Ishikawa (cell line): ENCODE measurements at regions not wholly inside any gene's neighbourhood (a gene's known extent, or its start where the extent isn't known, plus 50 kb on each side); places are given as distances from the start of the nearest gene placed in this dataset.

Experiments used
- CEBPB ChIP-seq: IDR thresholded peaks from 2 replicates; pipeline ENCODE4 v1.6.1; 2012
- CREB1 ChIP-seq: IDR thresholded peaks from 2 replicates; pipeline ENCODE4 v1.6.1; 2012; ENCODE audit warnings: low read depth
- EGR1 ChIP-seq: IDR thresholded peaks from 2 replicates; pipeline ENCODE4 v1.6.1; 2012
- EP300 ChIP-seq: IDR thresholded peaks from 2 replicates; pipeline ENCODE4 v1.6.1; 2012; ENCODE audit warnings: borderline replicate concordance
- FOXM1 ChIP-seq: IDR thresholded peaks from 2 replicates; pipeline ENCODE4 v1.6.1; 2012; ENCODE audit warnings: low read depth, borderline replicate concordance
- MAX ChIP-seq: IDR thresholded peaks from 2 replicates; pipeline ENCODE4 v1.6.1; 2012
- NFIC ChIP-seq: IDR thresholded peaks from 2 replicates; pipeline ENCODE4 v1.6.1; 2012
- RAD21 ChIP-seq: IDR thresholded peaks from 2 replicates; pipeline ENCODE4 v1.6.1; 2012; ENCODE audit warnings: low read depth
- REST ChIP-seq: IDR thresholded peaks from 2 replicates; pipeline ENCODE4 v1.6.1; 2012; ENCODE audit warnings: low read depth, mild to moderate bottlenecking
- TAF1 ChIP-seq: IDR thresholded peaks from 2 replicates; pipeline ENCODE4 v1.6.1; 2012; ENCODE audit warnings: low read depth, mild to moderate bottlenecking
- TCF12 ChIP-seq: IDR thresholded peaks from 2 replicates; pipeline ENCODE4 v1.6.1; 2012; ENCODE audit warnings: low read depth
- TEAD4 ChIP-seq: IDR thresholded peaks from 2 replicates; pipeline ENCODE4 v1.6.1; 2012
- USF1 ChIP-seq: IDR thresholded peaks from 2 replicates; pipeline ENCODE4 v1.6.1; 2012
- YY1 ChIP-seq: IDR thresholded peaks from 2 replicates; pipeline ENCODE4 v1.6.1; 2012; ENCODE audit warnings: low read depth
- ZBTB7A ChIP-seq: IDR thresholded peaks from 2 replicates; pipeline ENCODE4 v1.6.1; 2012; ENCODE audit warnings: low read depth

- no peak for TF ChIP-seq EP300
- no peak for TF ChIP-seq RAD21
- TF ChIP-seq USF1, result no peak
- TF ChIP-seq CREB1, result no peak
- TF ChIP-seq REST, result no peak
- no peak for TF ChIP-seq EGR1
- no peak for TF ChIP-seq TEAD4
- TF ChIP-seq TAF1, result no peak
- TF ChIP-seq NFIC, result no peak
- no peak for TF ChIP-seq CEBPB
These were observed 542.3 kb downstream of the EDEM1 start for GRCh38 chr3:5729852-5730251.

GRCh38 chr3:5731100-5731499, 543.6 kb downstream of the EDEM1 start:
- no peak for TF ChIP-seq TEAD4
- no peak for TF ChIP-seq NFIC
- TF ChIP-seq EGR1, result no peak
- no peak for TF ChIP-seq ZBTB7A
- no peak for TF ChIP-seq YY1
- no peak for TF ChIP-seq MAX
- no peak for TF ChIP-seq REST
- no peak for TF ChIP-seq RAD21
- TF ChIP-seq FOXM1, result no peak
- TF ChIP-seq USF1, result no peak
- TF ChIP-seq CEBPB, result no peak
- TF ChIP-seq TCF12, result no peak
- no peak for TF ChIP-seq TAF1
- TF ChIP-seq CREB1, result no peak
- TF ChIP-seq EP300, result no peak

GRCh38 chr3:5732081-5732480, 544.6 kb downstream of the EDEM1 start:
- TF ChIP-seq MAX, result no peak
- TF ChIP-seq USF1, result no peak
- no peak for TF ChIP-seq REST
- no peak for TF ChIP-seq CREB1
- no peak for TF ChIP-seq ZBTB7A
- no peak for TF ChIP-seq EGR1
- TF ChIP-seq CEBPB, result no peak
- TF ChIP-seq TEAD4, result no peak
- TF ChIP-seq EP300, result no peak
- no peak for TF ChIP-seq NFIC

GRCh38 chr3:5733995-5734394, 546.5 kb downstream of the EDEM1 start:
- TF ChIP-seq MAX (no peak), ZBTB7A (no peak), CREB1 (no peak), YY1 (no peak), CEBPB (no peak), NFIC (no peak), EP300 (no peak), FOXM1 (no peak), TEAD4 (no peak), USF1 (no peak), TCF12 (no peak)
